ENCODE measurements at regions not wholly inside any gene's neighbourhood (a gene's known extent, or its start where the extent isn't known, plus 50 kb on each side); places are given as distances from the start of the nearest gene placed in this dataset.

- TF ChIP-seq CTCF (conservative IDR thresholded peaks at IDR 0.05 in 1 of 2, IDR thresholded peaks at IDR 0.05 in 1 of 2; ENCODE audit: extremely low read depth in 1 of 2, insufficient read depth in 1 of 2, low read depth in 1 of 2, low read length in 2 of 2) (no peak), EZH2 (IDR thresholded peaks at IDR 0.05; ENCODE audit: borderline replicate concordance, low read length) (no peak)
These were observed 50.8 kb upstream of the RNF32 start for GRCh38 chr7:156589808-156590207.

Measured in mammary epithelial cell (primary cell).